ENCODE measurements at regions not wholly inside any gene's neighbourhood (a gene's known extent, or its start where the extent isn't known, plus 50 kb on each side); places are given as distances from the start of the nearest gene placed in this dataset.
"Not testable (repeated sequence)": the region's sequence is repeated elsewhere in the genome, so short reads cannot be mapped to it uniquely, and the experiment has no call there.

DNA sequence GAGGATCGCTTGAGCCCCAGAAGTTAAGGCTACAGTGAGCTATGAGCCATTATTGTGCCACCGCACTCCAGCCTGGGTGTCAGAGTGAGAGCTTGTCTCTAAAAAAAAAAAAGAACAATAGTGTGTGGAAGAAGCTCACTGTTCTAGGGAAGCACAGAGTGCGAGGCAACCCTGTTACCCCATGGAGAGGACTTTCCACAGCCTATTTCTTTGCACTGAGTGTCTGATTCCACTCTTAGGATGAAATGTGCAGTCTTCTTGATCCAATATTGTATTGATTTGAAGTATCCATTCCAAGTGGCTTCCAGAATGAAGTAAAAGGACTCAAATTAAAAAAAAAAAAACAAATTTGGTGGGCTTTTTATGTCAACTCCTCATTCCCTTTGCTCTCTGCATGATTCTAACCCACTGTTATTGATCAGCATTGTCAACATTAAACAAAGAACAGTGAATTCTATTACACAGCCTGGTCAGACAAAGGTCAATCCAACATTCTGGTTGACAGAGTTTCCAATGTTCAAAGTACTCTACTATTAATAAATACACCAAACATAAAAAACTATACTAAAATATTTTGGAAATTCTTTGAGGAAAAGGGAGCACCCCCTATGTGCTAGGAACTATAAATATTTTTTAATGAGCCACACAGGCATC lies 150.2 kb upstream of the PTPRG start:
- ATAC-seq (no peak), DNase-seq (no peak)
- Mint-ChIP-seq H3K9me3 (peaks cover 4% of the 10 kb centered on the region), H3K36me3 (ENCODE audit: insufficient read depth) (no peaks in the 10 kb centered on the region), H3K27me3 (ENCODE audit: low read depth) (peaks cover 11% of the 10 kb centered on the region), H3K4me3 (no peak overlapping the region), H3K4me1 (ENCODE audit: low read depth) (no peaks in the 10 kb centered on the region)

DNA sequence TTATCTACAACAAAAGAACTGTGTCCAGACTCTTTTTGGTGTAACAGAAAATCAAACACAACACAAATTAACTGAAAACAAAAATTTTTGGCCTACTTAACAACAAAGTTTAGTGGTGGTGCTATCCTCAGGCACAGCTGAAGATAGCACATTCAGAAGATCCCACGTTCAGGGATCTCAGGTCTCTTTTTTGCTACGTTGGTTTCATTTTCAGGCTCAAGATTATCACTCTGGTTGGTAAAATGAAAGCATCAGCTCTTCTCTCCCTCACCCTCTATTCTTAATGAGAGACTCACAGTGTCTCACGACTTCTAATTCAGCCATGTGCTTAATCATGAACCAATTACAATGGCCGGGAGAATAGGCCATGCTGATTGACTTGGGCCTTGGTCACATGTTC lies 146.9 kb upstream of the PTPRG start:
- no peaks in the 10 kb centered on the region for H3K9me3 Mint-ChIP-seq

GRCh38 chr3:61415201-61415600 lies 146.2 kb upstream of the PTPRG start:
- DNase-seq (no peak), ATAC-seq (no peak)
- no peak overlapping the region for H3K4me3 Mint-ChIP-seq
- peaks cover 3% of the 10 kb centered on the region for H3K27me3 Mint-ChIP-seq (ENCODE audit: low read depth)
- H3K9me3 Mint-ChIP-seq: no peaks in the 10 kb centered on the region
- peaks cover 1% of the 10 kb centered on the region for H3K4me1 Mint-ChIP-seq (ENCODE audit: low read depth)
- no peaks in the 10 kb centered on the region for H3K36me3 Mint-ChIP-seq (ENCODE audit: insufficient read depth)

More for the DNA sequence above, 146.9 kb upstream of the PTPRG start:
- Mint-ChIP-seq H3K4me3 (no peak overlapping the region), H3K27me3 (ENCODE audit: low read depth) (peaks cover 4% of the 10 kb centered on the region), H3K4me1 (ENCODE audit: low read depth) (no peaks in the 10 kb centered on the region), H3K36me3 (ENCODE audit: insufficient read depth) (no peaks in the 10 kb centered on the region)
- ATAC-seq (no peak), DNase-seq (no peak)

DNA sequence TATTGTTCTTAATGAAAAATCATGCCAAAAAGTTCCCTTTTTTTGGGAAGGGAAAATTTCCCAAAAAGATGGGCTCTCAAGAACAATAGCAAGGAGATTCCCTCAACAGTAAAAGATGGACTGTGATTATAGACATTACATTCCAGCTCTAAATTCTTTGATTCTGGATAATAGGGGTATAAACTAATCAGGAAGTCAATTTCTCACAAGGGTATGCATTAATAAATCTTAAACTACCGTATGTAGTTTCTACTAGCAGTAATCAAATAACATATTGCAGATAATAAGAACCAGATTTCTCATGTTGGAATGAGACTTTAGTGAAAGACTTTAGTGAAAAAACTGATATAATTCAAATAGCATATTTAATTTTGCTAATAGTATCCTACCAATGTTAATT lies 144.8 kb upstream of the PTPRG start:
- DNase-seq (no peak), ATAC-seq (no peak)
- H3K36me3 Mint-ChIP-seq (ENCODE audit: insufficient read depth): no peaks in the 10 kb centered on the region
- peaks cover 3% of the 10 kb centered on the region for H3K4me1 Mint-ChIP-seq (ENCODE audit: low read depth)
- peaks cover 1% of the 10 kb centered on the region for H3K27me3 Mint-ChIP-seq (ENCODE audit: low read depth)
- no peaks in the 10 kb centered on the region for H3K9me3 Mint-ChIP-seq
- H3K4me3 Mint-ChIP-seq: no peak overlapping the region

DNA sequence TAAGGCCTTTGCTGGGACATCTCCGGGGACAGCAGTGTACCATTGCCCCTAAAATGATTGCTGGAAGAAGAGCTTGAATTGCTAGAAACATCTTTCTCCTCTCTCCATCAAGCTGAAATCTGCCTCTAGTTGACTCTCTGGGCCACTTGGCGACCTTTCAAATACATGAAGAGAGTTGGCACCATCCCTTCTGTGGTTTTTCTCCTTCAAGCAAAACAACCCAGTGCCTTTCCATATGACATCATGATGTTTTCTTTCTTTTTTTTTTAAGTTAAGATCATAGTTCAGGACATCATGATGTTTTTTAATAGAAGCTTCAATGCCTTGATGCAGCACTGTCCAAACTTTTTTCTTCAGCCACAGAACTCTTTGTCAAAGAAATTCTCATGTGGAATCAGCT lies 144.0 kb upstream of the PTPRG start:
- H3K4me1 Mint-ChIP-seq (ENCODE audit: low read depth): peaks cover 3% of the 10 kb centered on the region
- no peak overlapping the region for H3K4me3 Mint-ChIP-seq
- no peak for DNase-seq
- no peak for ATAC-seq
- no peaks in the 10 kb centered on the region for H3K36me3 Mint-ChIP-seq (ENCODE audit: insufficient read depth)
- no peaks in the 10 kb centered on the region for H3K27me3 Mint-ChIP-seq (ENCODE audit: low read depth)
- H3K9me3 Mint-ChIP-seq: no peaks in the 10 kb centered on the region

GRCh38 chr3:61420136-61420759 lies 141.1 kb upstream of the PTPRG start:
- no peak overlapping the region for H3K4me3 Mint-ChIP-seq

DNA sequence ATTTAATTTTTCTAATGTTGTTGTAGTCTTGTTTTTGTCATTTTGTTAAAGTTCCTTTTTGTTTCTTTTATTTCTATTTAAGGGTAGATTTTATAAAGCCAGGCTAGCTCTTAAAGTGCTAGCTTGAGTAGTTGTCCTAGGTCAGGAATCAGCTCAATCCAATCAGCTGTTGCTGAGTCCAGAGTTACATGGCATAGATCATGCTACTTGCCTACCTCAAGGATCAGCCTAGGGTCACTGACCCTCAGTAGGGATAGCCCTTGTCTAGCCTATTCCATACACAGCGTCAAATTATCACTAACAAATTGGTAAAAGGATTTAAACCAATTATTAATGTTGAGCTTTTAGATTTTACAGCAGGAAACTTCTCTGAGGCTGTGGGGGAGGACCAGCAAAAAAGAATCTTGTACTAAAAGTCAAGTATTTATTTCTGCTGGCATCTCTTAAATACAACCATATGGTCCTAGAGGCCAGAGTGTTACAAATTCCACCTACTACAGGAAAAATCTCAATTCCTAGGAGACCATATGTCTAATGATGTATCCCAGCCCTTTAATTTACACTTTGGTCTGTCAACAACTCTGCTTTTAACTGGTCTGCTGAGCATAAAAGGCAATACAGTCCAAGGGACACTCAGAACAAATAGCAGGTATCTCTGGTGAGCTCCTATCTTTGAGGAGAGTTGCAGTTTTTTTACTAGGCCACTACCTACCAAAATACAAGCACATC lies 138.3 kb upstream of the PTPRG start:
- Mint-ChIP-seq H3K4me3 (no peak overlapping the region), H3K27me3 (ENCODE audit: low read depth) (no peaks in the 10 kb centered on the region), H3K9me3 (no peaks in the 10 kb centered on the region), H3K36me3 (ENCODE audit: insufficient read depth) (no peaks in the 10 kb centered on the region), H3K4me1 (ENCODE audit: low read depth) (peaks cover 3% of the 10 kb centered on the region)
- ATAC-seq (no peak), DNase-seq (no peak)

More at GRCh38 chr3:61420136-61420759, 141.1 kb upstream of the PTPRG start:
- peak in 1 of 2 donors; percentile 43 for ATAC-seq
- H3K36me3 Mint-ChIP-seq (ENCODE audit: insufficient read depth): no peaks in the 10 kb centered on the region
- H3K9me3 Mint-ChIP-seq: no peaks in the 10 kb centered on the region
- H3K27me3 Mint-ChIP-seq (ENCODE audit: low read depth): no peaks in the 10 kb centered on the region
- H3K4me1 Mint-ChIP-seq (ENCODE audit: low read depth): peaks cover 3% of the 10 kb centered on the region
- DNase-seq: no peak

GRCh38 chr3:61425356-61425755 lies 136.0 kb upstream of the PTPRG start:
- no peaks in the 10 kb centered on the region for H3K9me3 Mint-ChIP-seq
- H3K27me3 Mint-ChIP-seq (ENCODE audit: low read depth): no peaks in the 10 kb centered on the region
- DNase-seq (no peak), ATAC-seq (no peak)
- no peaks in the 10 kb centered on the region for H3K36me3 Mint-ChIP-seq (ENCODE audit: insufficient read depth)
- no peaks in the 10 kb centered on the region for H3K4me1 Mint-ChIP-seq (ENCODE audit: low read depth)
- no peak overlapping the region for H3K4me3 Mint-ChIP-seq

GRCh38 chr3:61429106-61429505 lies 132.3 kb upstream of the PTPRG start:
- no peaks in the 10 kb centered on the region for H3K9me3 Mint-ChIP-seq
- ATAC-seq (no peak), DNase-seq (no peak)
- no peak overlapping the region for H3K4me3 Mint-ChIP-seq
- no peaks in the 10 kb centered on the region for H3K36me3 Mint-ChIP-seq (ENCODE audit: insufficient read depth)
- H3K4me1 Mint-ChIP-seq (ENCODE audit: low read depth): no peaks in the 10 kb centered on the region
- H3K27me3 Mint-ChIP-seq (ENCODE audit: low read depth): no peaks in the 10 kb centered on the region

DNA sequence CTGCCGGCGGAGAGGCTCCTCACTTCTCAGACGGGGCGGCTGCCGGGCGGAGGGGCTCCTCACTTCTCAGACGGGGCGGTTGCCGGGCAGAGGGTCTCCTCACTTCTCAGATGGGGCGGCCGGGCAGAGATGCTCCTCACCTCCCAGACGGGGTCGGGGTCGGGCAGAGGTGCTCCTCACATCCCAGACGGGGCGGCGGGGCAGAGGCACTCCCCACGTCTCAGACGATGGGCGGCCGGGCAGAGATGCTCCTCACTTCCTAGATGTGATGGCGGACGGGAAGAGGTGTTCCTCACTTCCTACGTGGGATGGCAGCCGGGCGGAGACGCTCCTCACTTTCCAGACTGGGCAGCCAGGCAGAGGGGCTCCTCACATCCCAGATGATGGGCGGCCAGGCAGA lies 126.5 kb upstream of the PTPRG start:
- not testable (repeated sequence) for H3K9me3 Mint-ChIP-seq; H3K4me1 Mint-ChIP-seq (ENCODE audit: low read depth); H3K36me3 Mint-ChIP-seq (ENCODE audit: insufficient read depth); DNase-seq; H3K4me3 Mint-ChIP-seq; H3K27me3 Mint-ChIP-seq (ENCODE audit: low read depth); ATAC-seq

- DNase-seq; H3K4me3 Mint-ChIP-seq; H3K36me3 Mint-ChIP-seq (ENCODE audit: insufficient read depth); H3K4me1 Mint-ChIP-seq (ENCODE audit: low read depth); H3K9me3 Mint-ChIP-seq; H3K27me3 Mint-ChIP-seq (ENCODE audit: low read depth); ATAC-seq: not testable (repeated sequence)
Observed at GRCh38 chr3:61435361-61435760, 126.0 kb upstream of the PTPRG start.

GRCh38 chr3:61438253-61439121 lies 122.9 kb upstream of the PTPRG start:
- DNase-seq (no peak), ATAC-seq (no peak)
- no peak overlapping the region for H3K4me3 Mint-ChIP-seq
- no peaks in the 10 kb centered on the region for H3K36me3 Mint-ChIP-seq (ENCODE audit: insufficient read depth)
- no peaks in the 10 kb centered on the region for H3K9me3 Mint-ChIP-seq
- no peaks in the 10 kb centered on the region for H3K4me1 Mint-ChIP-seq (ENCODE audit: low read depth)
- peaks cover 2% of the 10 kb centered on the region for H3K27me3 Mint-ChIP-seq (ENCODE audit: low read depth)

- no peak for DNase-seq
- no peaks in the 10 kb centered on the region for H3K36me3 Mint-ChIP-seq (ENCODE audit: insufficient read depth)
- H3K27me3 Mint-ChIP-seq (ENCODE audit: low read depth): peaks cover 2% of the 10 kb centered on the region
- H3K4me3 Mint-ChIP-seq: no peak overlapping the region
- no peak for ATAC-seq
- H3K4me1 Mint-ChIP-seq (ENCODE audit: low read depth): no peaks in the 10 kb centered on the region
- no peaks in the 10 kb centered on the region for H3K9me3 Mint-ChIP-seq
Observed at GRCh38 chr3:61439122-61439458, 122.3 kb upstream of the PTPRG start.

DNA sequence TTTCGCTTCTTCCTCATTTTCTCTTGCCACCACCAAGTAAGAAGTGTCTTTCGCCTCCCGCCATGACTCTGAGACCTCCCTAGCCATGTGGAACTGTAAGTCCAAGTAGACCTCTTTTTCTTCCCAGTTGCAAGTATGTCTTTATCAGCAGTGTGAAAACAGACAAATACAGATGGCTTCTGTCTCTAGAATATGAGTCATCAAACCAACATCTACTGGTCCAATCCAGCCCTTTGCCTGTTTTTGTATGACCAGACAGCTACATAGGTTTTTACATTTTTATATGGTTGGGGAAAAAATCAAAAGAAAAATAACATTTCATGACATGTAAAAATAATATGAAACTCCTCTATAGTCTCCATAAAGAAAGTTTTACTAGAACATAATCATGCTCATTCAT lies 118.7 kb upstream of the PTPRG start:
- H3K4me1 Mint-ChIP-seq (ENCODE audit: low read depth): no peaks in the 10 kb centered on the region
- no peak overlapping the region for H3K4me3 Mint-ChIP-seq
- no peak for ATAC-seq
- DNase-seq: no peak
- no peaks in the 10 kb centered on the region for H3K9me3 Mint-ChIP-seq
- peaks cover 4% of the 10 kb centered on the region for H3K27me3 Mint-ChIP-seq (ENCODE audit: low read depth)
- H3K36me3 Mint-ChIP-seq (ENCODE audit: insufficient read depth): no peaks in the 10 kb centered on the region
